SK-N-SH treated with all-trans-retinoic acid at 6 μM for 48 hours (cell line): ENCODE measurements at regions not wholly inside any gene's neighbourhood (a gene's known extent, or its start where the extent isn't known, plus 50 kb on each side); places are given as distances from the start of the nearest gene placed in this dataset.

Experiments used
- ATAC-seq: fragments of 200-7000 bp; cut with Tn5 transposase; 3 replicates; pipeline ENCODE4 v1.9.1; 2020; ENCODE audit warnings: mild to moderate bottlenecking, moderate library complexity
- ARNTL ChIP-seq: fragments of 450-650 bp; formaldehyde crosslinking; IDR thresholded peaks from 2 replicates; pipeline ENCODE4 v1.5.0; 2020; ENCODE audit warnings: low read depth, mild to moderate bottlenecking, moderate library complexity, borderline replicate concordance
- CSDC2 ChIP-seq: fragments of 250-450 bp; sonication (Bioruptor Pico); IDR thresholded peaks from 2 replicates; pipeline ENCODE4 v1.5.0; 2020; ENCODE audit warnings: mild to moderate bottlenecking, moderate library complexity
- ESRRG ChIP-seq: fragments of 250-450 bp; sonication (Bioruptor Pico); IDR thresholded peaks from 2 replicates; pipeline ENCODE4 v1.6.1; 2021; ENCODE audit warnings: mild to moderate bottlenecking
- GLIS3 ChIP-seq: fragments of 250-450 bp; sonication (Bioruptor Pico); IDR thresholded peaks from 2 replicates; pipeline ENCODE4 v1.5.0; 2020; ENCODE audit warnings: mild to moderate bottlenecking, moderate library complexity
- OSR1 ChIP-seq: fragments of 250-450 bp; sonication (Bioruptor Pico); IDR thresholded peaks from 2 replicates; pipeline ENCODE4 v1.8.0; 2022; ENCODE audit warnings: moderate library complexity, mild to moderate bottlenecking, inconsistent platforms
- PATZ1 ChIP-seq: fragments of 250-450 bp; sonication (Bioruptor Pico); IDR thresholded peaks from 2 replicates; pipeline ENCODE4 v1.8.0; 2020; ENCODE audit warnings: mild to moderate bottlenecking, moderate library complexity, borderline replicate concordance
- POU6F1 ChIP-seq: fragments of 250-450 bp; sonication (Bioruptor Pico); IDR thresholded peaks from 2 replicates; pipeline ENCODE4 v1.8.0; 2021; ENCODE audit warnings: low read depth, mild to moderate bottlenecking, moderate library complexity, borderline replicate concordance
- PPARA ChIP-seq: fragments of 250-450 bp; sonication (Bioruptor Pico); IDR thresholded peaks from 2 replicates; pipeline ENCODE4 v1.5.0; 2020; ENCODE audit warnings: mild to moderate bottlenecking, borderline replicate concordance
- SNAI2 ChIP-seq: fragments of 250-450 bp; sonication (Bioruptor Pico); IDR thresholded peaks from 2 replicates; pipeline ENCODE4 v1.5.0; 2020; ENCODE audit warnings: mild to moderate bottlenecking, moderate library complexity
- TCF4 ChIP-seq: fragments of 250-450 bp; sonication (Bioruptor Pico); IDR thresholded peaks from 2 replicates; pipeline ENCODE4 v1.8.0; 2021; ENCODE audit warnings: mild to moderate bottlenecking, moderate library complexity, borderline replicate concordance
- TOX ChIP-seq: fragments of 250-450 bp; sonication (Bioruptor Pico); IDR thresholded peaks from 2 replicates; pipeline ENCODE4 v1.8.0; 2021; ENCODE audit warnings: mild to moderate bottlenecking, moderate library complexity, borderline replicate concordance
- TSHZ2 ChIP-seq: fragments of 250-450 bp; sonication (Bioruptor Pico); IDR thresholded peaks from 2 replicates; pipeline ENCODE4 v1.5.0; 2020; ENCODE audit warnings: mild to moderate bottlenecking, moderate library complexity
- ZC3H10 ChIP-seq: fragments of 250-450 bp; sonication (Bioruptor Pico); IDR thresholded peaks from 2 replicates; pipeline ENCODE4 v1.5.1; 2021; ENCODE audit warnings: mild to moderate bottlenecking, moderate library complexity
- ZNF565 ChIP-seq: fragments of 450-650 bp; formaldehyde crosslinking; conservative IDR thresholded peaks from 2 replicates; pipeline ENCODE4 v1.5.0; 2020; ENCODE audit warnings: low read depth, mild to moderate bottlenecking, moderate library complexity
- ZNF70 ChIP-seq: fragments of 450-650 bp; formaldehyde crosslinking; IDR thresholded peaks from 2 replicates; pipeline ENCODE4 v1.5.0; 2020; ENCODE audit warnings: mild to moderate bottlenecking, moderate library complexity
- ZNF8 ChIP-seq: fragments of 450-650 bp; formaldehyde crosslinking; IDR thresholded peaks from 2 replicates; pipeline ENCODE4 v1.5.0; 2020; ENCODE audit warnings: mild to moderate bottlenecking, moderate library complexity
- TF ChIP-seq, protein P1 (sequence below): fragments of 250-450 bp; sonication (Bioruptor Pico); IDR thresholded peaks from 2 replicates; pipeline ENCODE4 v1.5.1; 2020; ENCODE audit warnings: low read depth, mild to moderate bottlenecking, moderate library complexity
- TF ChIP-seq, protein P2 (sequence below): fragments of 250-450 bp; sonication (Bioruptor Pico); IDR thresholded peaks from 2 replicates; pipeline ENCODE4 v1.5.1; 2021; ENCODE audit warnings: mild to moderate bottlenecking, moderate library complexity

DNA sequence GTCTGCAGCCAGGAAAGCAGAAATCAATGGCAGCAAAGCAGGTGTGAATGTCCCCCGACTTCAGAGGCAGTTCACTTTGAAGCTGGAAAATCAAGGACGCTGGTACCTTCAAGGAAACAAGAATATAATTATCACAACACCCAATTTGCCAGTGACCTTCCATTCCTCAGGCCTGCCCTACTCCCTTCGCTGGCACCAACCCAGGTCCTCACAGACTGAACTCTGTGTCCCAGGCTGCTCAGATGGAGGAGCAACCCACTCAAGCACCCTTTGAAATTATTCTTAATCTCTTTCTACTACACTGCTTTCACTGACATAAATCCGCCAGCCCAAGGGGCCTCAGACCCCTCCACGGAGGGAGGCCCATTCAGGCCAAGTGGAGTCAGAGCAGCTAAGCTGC is 64.7 kb upstream of the WT1 start (continued):
- TF ChIP-seq POU6F1 (CRISPR knock-in tag) (no peak), ZNF8 (no peak), ZNF70 (CRISPR knock-in tag) (no peak), ARNTL (CRISPR knock-in tag) (no peak)
- TF ChIP-seq, protein P1, sequence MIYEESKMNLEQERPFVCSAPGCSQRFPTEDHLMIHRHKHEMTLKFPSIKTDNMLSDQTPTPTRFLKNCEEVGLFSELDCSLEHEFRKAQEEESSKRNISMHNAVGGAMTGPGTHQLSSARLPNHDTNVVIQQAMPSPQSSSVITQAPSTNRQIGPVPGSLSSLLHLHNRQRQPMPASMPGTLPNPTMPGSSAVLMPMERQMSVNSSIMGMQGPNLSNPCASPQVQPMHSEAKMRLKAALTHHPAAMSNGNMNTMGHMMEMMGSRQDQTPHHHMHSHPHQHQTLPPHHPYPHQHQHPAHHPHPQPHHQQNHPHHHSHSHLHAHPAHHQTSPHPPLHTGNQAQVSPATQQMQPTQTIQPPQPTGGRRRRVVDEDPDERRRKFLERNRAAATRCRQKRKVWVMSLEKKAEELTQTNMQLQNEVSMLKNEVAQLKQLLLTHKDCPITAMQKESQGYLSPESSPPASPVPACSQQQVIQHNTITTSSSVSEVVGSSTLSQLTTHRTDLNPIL (CRISPR knock-in tag), result no peak

DNA sequence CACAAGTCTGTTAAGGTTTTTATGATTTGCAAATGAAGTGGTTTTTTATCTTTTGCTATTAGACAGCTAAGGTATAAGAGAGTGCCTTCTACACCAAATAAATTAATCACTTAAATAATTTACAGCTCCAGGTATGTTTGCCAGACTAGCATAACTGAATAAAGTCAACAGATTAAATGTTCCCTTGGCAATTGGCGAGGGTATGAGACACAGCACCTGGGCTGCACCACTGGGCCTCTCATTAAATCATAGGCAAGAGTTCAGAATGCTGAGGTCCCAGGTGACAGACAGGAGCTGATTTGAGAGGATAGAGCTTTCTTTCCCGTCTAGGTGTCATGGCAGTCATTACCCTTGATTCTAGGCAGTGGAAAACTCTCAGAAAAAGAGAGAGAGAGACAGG is 62.6 kb upstream of the WT1 start:
- TF ChIP-seq ESRRG (CRISPR knock-in tag), result no peak
- no peak for TF ChIP-seq SNAI2 (CRISPR knock-in tag)
- no peak for TF ChIP-seq TOX (CRISPR knock-in tag)
- no peak for TF ChIP-seq PATZ1 (CRISPR knock-in tag)
- no peak for TF ChIP-seq OSR1 (CRISPR knock-in tag)
- no peak for TF ChIP-seq ZNF70 (CRISPR knock-in tag)
- no peak for TF ChIP-seq ZNF565
- TF ChIP-seq TCF4 (CRISPR knock-in tag), result no peak
- no peak for TF ChIP-seq ZNF8
- no peak for TF ChIP-seq TSHZ2 (CRISPR knock-in tag)
- TF ChIP-seq CSDC2, result no peak
- no peak for TF ChIP-seq GLIS3
- no peak for TF ChIP-seq ARNTL (CRISPR knock-in tag)
- TF ChIP-seq, protein P1 (CRISPR knock-in tag), result no peak
- TF ChIP-seq, protein P2, sequence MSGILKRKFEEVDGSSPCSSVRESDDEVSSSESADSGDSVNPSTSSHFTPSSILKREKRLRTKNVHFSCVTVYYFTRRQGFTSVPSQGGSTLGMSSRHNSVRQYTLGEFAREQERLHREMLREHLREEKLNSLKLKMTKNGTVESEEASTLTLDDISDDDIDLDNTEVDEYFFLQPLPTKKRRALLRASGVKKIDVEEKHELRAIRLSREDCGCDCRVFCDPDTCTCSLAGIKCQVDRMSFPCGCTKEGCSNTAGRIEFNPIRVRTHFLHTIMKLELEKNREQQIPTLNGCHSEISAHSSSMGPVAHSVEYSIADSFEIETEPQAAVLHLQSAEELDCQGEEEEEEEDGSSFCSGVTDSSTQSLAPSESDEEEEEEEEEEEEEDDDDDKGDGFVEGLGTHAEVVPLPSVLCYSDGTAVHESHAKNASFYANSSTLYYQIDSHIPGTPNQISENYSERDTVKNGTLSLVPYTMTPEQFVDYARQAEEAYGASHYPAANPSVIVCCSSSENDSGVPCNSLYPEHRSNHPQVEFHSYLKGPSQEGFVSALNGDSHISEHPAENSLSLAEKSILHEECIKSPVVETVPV (CRISPR knock-in tag), result no peak
- TF ChIP-seq PPARA (CRISPR knock-in tag), result no peak
- TF ChIP-seq ZC3H10 (CRISPR knock-in tag), result no peak
- no peak for ATAC-seq

DNA sequence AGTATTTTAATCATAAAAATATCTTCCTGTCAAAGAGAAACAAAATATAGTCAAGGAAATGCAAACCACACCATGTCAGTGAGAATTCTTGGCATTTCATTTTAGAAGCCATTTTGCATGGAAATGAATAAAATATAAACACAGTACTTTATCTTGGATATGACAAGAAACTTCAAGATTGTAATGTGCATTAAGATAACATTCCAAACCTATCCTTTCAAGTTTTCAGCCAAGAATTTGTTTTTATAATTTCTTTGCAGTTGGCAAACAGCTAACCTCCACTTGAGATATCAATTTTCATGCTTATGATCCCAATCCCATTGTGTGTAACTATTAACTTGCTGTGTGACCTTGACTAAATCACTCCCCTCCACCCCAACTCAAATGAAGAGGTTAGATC is 59.3 kb upstream of the WT1 start:
- ATAC-seq, result no peak
- TF ChIP-seq SNAI2 (CRISPR knock-in tag) (no peak), ESRRG (CRISPR knock-in tag) (no peak), GLIS3 (no peak), TOX (CRISPR knock-in tag) (no peak), ARNTL (CRISPR knock-in tag) (no peak), ZNF565 (no peak), OSR1 (CRISPR knock-in tag) (no peak), PATZ1 (CRISPR knock-in tag) (no peak), ZC3H10 (CRISPR knock-in tag) (no peak), TCF4 (CRISPR knock-in tag) (no peak)
- TF ChIP-seq, protein P2 (CRISPR knock-in tag), result no peak
